ENCODE measurements at regions not wholly inside any gene's neighbourhood (a gene's known extent, or its start where the extent isn't known, plus 50 kb on each side); places are given as distances from the start of the nearest gene placed in this dataset.

- TF ChIP-seq CTCF (conservative IDR thresholded peaks at IDR 0.05; ENCODE audit: low read depth, low read length), result no peak; the same call in 1 of the 2 replicates
- TF ChIP-seq EZH2 (IDR thresholded peaks at IDR 0.05; ENCODE audit: borderline replicate concordance, low read depth, low read length, poor library complexity, severe bottlenecking), result no peak
These were observed 268.5 kb downstream of the PTPRC start for GRCh38 chr1:198907423-198907746.

Data from A673 (cell line).